H1 (cell line): ENCODE measurements at regions not wholly inside any gene's neighbourhood (a gene's known extent, or its start where the extent isn't known, plus 50 kb on each side); places are given as distances from the start of the nearest gene placed in this dataset.

Experiments
- CTCF ChIA-PET: fragments of 300-600 bp; sonication (Branson Sonifier 250); formaldehyde crosslinking; loops from one replicate; lab custom pipeline; 2021; ENCODE audit not compliant: partially characterized antibody; lab: Charles Lee
- POLR2A ChIA-PET: fragments of 300-600 bp; sonication (Branson Sonifier 250); formaldehyde crosslinking; loops from one replicate; lab custom pipeline; 2021; ENCODE audit warnings: inconsistent platforms; ENCODE audit not compliant: partially characterized antibody; lab: Charles Lee
- DNase-seq, 2 experiments: peaks; one replicate each; pipeline versions ENCODE4 v3.0.0 to v3.0.0-alpha.2; 2010 to 2022; ENCODE audit warnings: low spot score in 2 of 2, low read depth in 1 of 2, mixed read lengths in 1 of 2
- FAIRE-seq: peaks from 2 replicates; lab custom pipeline; 2011; peaks lifted over from hg19 to GRCh38; lab: Jason Lieb, UNC
- H2AFZ ChIP-seq: 2 replicates; pipeline ENCODE4 v1.8.1; 2012; ENCODE audit warnings: low read length, inconsistent platforms
- H2AK5ac ChIP-seq: 2 replicates; pipeline ENCODE4 v1.6.1; 2013; ENCODE audit warnings: low read depth, low read length
- H2BK120ac ChIP-seq: replicated peaks from 2 replicates; pipeline ENCODE3; 2013; ENCODE audit warnings: low read depth, low read length, inconsistent platforms
- H2BK12ac ChIP-seq: 2 replicates; pipeline ENCODE4 v1.6.1; 2013; ENCODE audit warnings: low read depth, low read length
- H2BK15ac ChIP-seq: 2 replicates; pipeline ENCODE4 v1.6.1; 2013; ENCODE audit warnings: low read length
- H2BK20ac ChIP-seq: 2 replicates; pipeline ENCODE4 v1.6.1; 2013; ENCODE audit warnings: low read length
- H2BK5ac ChIP-seq: 2 replicates; pipeline ENCODE4 v1.6.1; 2013; ENCODE audit warnings: low read depth, low read length
- H3K14ac ChIP-seq: 2 replicates; pipeline ENCODE4 v1.6.1; 2013; ENCODE audit warnings: inconsistent platforms; ENCODE audit not compliant: insufficient read length
- H3K18ac ChIP-seq: 2 replicates; pipeline ENCODE4 v1.6.1; 2013; ENCODE audit warnings: low read length; ENCODE audit errors: extremely low read depth
- H3K23ac ChIP-seq: 2 replicates; pipeline ENCODE4 v1.6.1; 2013; ENCODE audit warnings: inconsistent platforms; ENCODE audit not compliant: insufficient read length
- H3K23me2 ChIP-seq: 2 replicates; pipeline ENCODE4 v1.6.1; 2013; ENCODE audit warnings: low read depth, low read length
- H3K27ac ChIP-seq: 2 replicates; pipeline ENCODE4 v1.6.1; 2011; ENCODE audit warnings: low read depth, low read length, inconsistent platforms
- H3K27me3 ChIP-seq, 4 experiments: replicated peaks in 1 of 4; 1 replicate in 1 of 4; 2 replicates in 3 of 4; pipeline versions ENCODE4 v1.6.1 to v1.8.1; 2011 to 2013; ENCODE audit warnings: low read length in 3 of 4, mild to moderate bottlenecking in 3 of 4, inconsistent platforms in 2 of 4, mixed read lengths in 2 of 4, moderate library complexity in 1 of 4; ENCODE audit not compliant: control insufficient read depth in 3 of 4, insufficient read depth in 3 of 4; ENCODE audit errors: extremely low read depth in 1 of 4
- H3K36me3 ChIP-seq, 4 experiments: 2 replicates each; pipeline versions ENCODE4 v1.6.1 to v1.8.1; 2011 to 2013; ENCODE audit warnings: mild to moderate bottlenecking in 4 of 4, low read length in 3 of 4, moderate library complexity in 2 of 4, control low read depth in 1 of 4, inconsistent platforms in 1 of 4; ENCODE audit not compliant: insufficient read depth in 4 of 4, control insufficient read depth in 2 of 4
- H3K4ac ChIP-seq: replicated peaks from 2 replicates; pipeline ENCODE3; 2013; ENCODE audit warnings: low read length, low read depth, mixed read lengths, inconsistent platforms; ENCODE audit not compliant: insufficient read length
- H3K4me1 ChIP-seq, 4 experiments: replicated peaks in 1 of 4; 1 replicate in 1 of 4; 2 replicates in 3 of 4; pipeline versions ENCODE4 v1.6.1 to v1.8.1; 2011 to 2013; ENCODE audit warnings: low read length in 3 of 4, inconsistent platforms in 2 of 4, mixed read lengths in 1 of 4; ENCODE audit not compliant: insufficient read depth in 4 of 4, control insufficient read depth in 3 of 4
- H3K4me2 ChIP-seq, 2 experiments: 2 replicates each; pipeline versions ENCODE4 v1.6.1 to v1.8.1; 2011 to 2013; ENCODE audit warnings: low read depth in 2 of 2, low read length in 2 of 2, control low read depth in 1 of 2, inconsistent platforms in 1 of 2, mild to moderate bottlenecking in 1 of 2; ENCODE audit not compliant: insufficient read depth in 1 of 2
- H3K4me3 ChIP-seq, 4 experiments: fragments of 200-600, 300-600 bp in 1 of 4; sonication (generic), shearing (Covaris generic), sonication (Bioruptor Twin) in 1 of 4; 2 replicates each; pipeline versions ENCODE4 v1.5.1 to v1.8.1; 2011 to 2016; ENCODE audit warnings: low read length in 4 of 4, low read depth in 3 of 4, control low read depth in 2 of 4, inconsistent platforms in 2 of 4, mild to moderate bottlenecking in 2 of 4, mixed read lengths in 1 of 4, moderate library complexity in 1 of 4; ENCODE audit not compliant: insufficient read depth in 2 of 4; ENCODE audit errors: extremely low read depth in 1 of 4
- H3K56ac ChIP-seq: replicated peaks from 2 replicates; pipeline ENCODE3; 2013; ENCODE audit warnings: low read depth, mild to moderate bottlenecking, mixed read lengths, low read length, inconsistent platforms; ENCODE audit not compliant: insufficient read length
- H3K79me1 ChIP-seq: 2 replicates; pipeline ENCODE4 v1.6.1; 2013; ENCODE audit warnings: low read depth, low read length, control low read depth
- H3K79me2 ChIP-seq, 2 experiments: 2 replicates each; pipeline versions ENCODE4 v1.6.1 to v1.8.1; 2012 to 2013; ENCODE audit warnings: low read length in 2 of 2, mild to moderate bottlenecking in 2 of 2, inconsistent platforms in 1 of 2; ENCODE audit not compliant: insufficient read depth in 2 of 2, control insufficient read depth in 1 of 2
- H3K9ac ChIP-seq, 4 experiments: replicated peaks in 1 of 4; 1 replicate in 1 of 4; 2 replicates in 3 of 4; pipeline versions ENCODE4 v1.6.1 to v1.8.1; 2011 to 2013; ENCODE audit warnings: low read depth in 3 of 4, low read length in 3 of 4, control low read depth in 2 of 4, mild to moderate bottlenecking in 2 of 4, moderate library complexity in 2 of 4, inconsistent platforms in 1 of 4; ENCODE audit errors: extremely low read depth in 1 of 4
- H3K9me3 ChIP-seq, 2 experiments: 2 replicates each; pipeline versions ENCODE4 v1.6.1 to v1.8.1; 2012 to 2013; ENCODE audit warnings: mild to moderate bottlenecking in 2 of 2, moderate library complexity in 2 of 2, control low read depth in 1 of 2, inconsistent platforms in 1 of 2, low read depth in 1 of 2, low read length in 1 of 2, mixed read lengths in 1 of 2; ENCODE audit not compliant: insufficient read depth in 2 of 2
- H4K20me1 ChIP-seq, 2 experiments: replicated peaks in 1 of 2; 2 replicates each; pipeline versions ENCODE3 to v1.8.1; 2011 to 2013; ENCODE audit warnings: inconsistent platforms in 2 of 2, low read length in 2 of 2, mild to moderate bottlenecking in 1 of 2; ENCODE audit not compliant: insufficient read depth in 2 of 2, control insufficient read depth in 1 of 2
- H4K5ac ChIP-seq: 2 replicates; pipeline ENCODE4 v1.6.1; 2013; ENCODE audit warnings: low read length, low read depth, mixed read lengths, inconsistent platforms; ENCODE audit not compliant: insufficient read length
- H4K8ac ChIP-seq: 2 replicates; pipeline ENCODE4 v1.8.0; 2013; ENCODE audit warnings: mild to moderate bottlenecking, moderate library complexity, low read length, inconsistent platforms; ENCODE audit not compliant: insufficient read depth; ENCODE audit errors: extremely low read depth
- H4K91ac ChIP-seq: replicated peaks from 2 replicates; pipeline ENCODE3; 2013; ENCODE audit warnings: low read length, mixed read lengths, inconsistent platforms; ENCODE audit not compliant: insufficient read length
- ASH2L ChIP-seq: fragments of 200-600, 300-600 bp; sonication (generic); IDR thresholded peaks from one replicate; pipeline ENCODE4 v1.7.1; 2017; ENCODE audit warnings: low read length
- CEBPB ChIP-seq: IDR thresholded peaks from 2 replicates; pipeline ENCODE4 v1.6.1; 2012; ENCODE audit warnings: low read depth, low read length
- FOSL1 ChIP-seq: IDR thresholded peaks from 2 replicates; pipeline ENCODE4 v1.6.1; 2011; ENCODE audit warnings: mild to moderate bottlenecking, low read depth, low read length, moderate library complexity; ENCODE audit not compliant: insufficient read depth
- KDM4A ChIP-seq: IDR thresholded peaks from one replicate; pipeline ENCODE4 v1.7.1; 2012; ENCODE audit warnings: low read depth, mild to moderate bottlenecking, moderate library complexity, low read length, inconsistent platforms; ENCODE audit not compliant: severe bottlenecking
- POLR2AphosphoS5 ChIP-seq: IDR thresholded peaks from 2 replicates; pipeline ENCODE4 v1.6.1; 2011; ENCODE audit warnings: low read depth, low read length
- RAD21 ChIP-seq, 2 experiments: IDR thresholded peaks in 1 of 2; conservative IDR thresholded peaks in 1 of 2; 2 replicates each; pipeline ENCODE4 v1.6.1; 2011; ENCODE audit warnings: low read depth in 2 of 2, low read length in 2 of 2, improper control_type of control experiment in 1 of 2, inconsistent platforms in 1 of 2, mild to moderate bottlenecking in 1 of 2, moderate library complexity in 1 of 2
- RBBP5 ChIP-seq: IDR thresholded peaks from 2 replicates; pipeline ENCODE4 v1.7.1; 2012; ENCODE audit warnings: low read depth, mild to moderate bottlenecking, inconsistent platforms, low read length, moderate library complexity, borderline replicate concordance
- SIX5 ChIP-seq: IDR thresholded peaks from 2 replicates; pipeline ENCODE4 v1.6.1; 2011; ENCODE audit warnings: mild to moderate bottlenecking, low read depth, low read length
- SRF ChIP-seq: IDR thresholded peaks from 2 replicates; pipeline ENCODE4 v1.6.1; 2011; ENCODE audit warnings: mild to moderate bottlenecking, low read depth, low read length, moderate library complexity
- YY1 ChIP-seq: IDR thresholded peaks from 2 replicates; pipeline ENCODE4 v1.6.1; 2011; ENCODE audit warnings: low read depth, mild to moderate bottlenecking, low read length
- ZNF274 ChIP-seq: IDR thresholded peaks from 2 replicates; pipeline ENCODE4 v1.7.0; 2012; ENCODE audit warnings: low read length, borderline replicate concordance; ENCODE audit errors: extremely low read depth
- WGBS, 2 experiments: shearing (Covaris generic) in 1 of 2; methylation state at CpG; one replicate each; pipeline versions ENCODE4 v1.1.6 to v1.1.7; 2013 to 2015; ENCODE audit warnings: low lambda C conversion rate in 2 of 2, mixed read lengths in 2 of 2, inconsistent platforms in 1 of 2, low coverage in 1 of 2, missing lambda C conversion rate in 1 of 2; ENCODE audit not compliant: insufficient replicate concordance in 2 of 2, insufficient coverage in 1 of 2, insufficient read length in 1 of 2; ENCODE audit errors: extremely low coverage in 1 of 2, missing lambda C conversion rate in 1 of 2; 5-methylcytosine and 5-hydroxymethylcytosine counted together
- TF ChIP-seq, protein P1 (sequence below), 3 experiments: IDR thresholded peaks; 1 replicate in 2 of 3; 2 replicates in 1 of 3; pipeline versions ENCODE4 v1.5.1 to v1.6.1; 2011; ENCODE audit warnings: low read length in 3 of 3, mild to moderate bottlenecking in 3 of 3, inconsistent platforms in 2 of 3, low read depth in 1 of 3, moderate library complexity in 1 of 3; ENCODE audit not compliant: insufficient read depth in 1 of 3; ENCODE audit errors: control extremely low read depth in 1 of 3

DNA sequence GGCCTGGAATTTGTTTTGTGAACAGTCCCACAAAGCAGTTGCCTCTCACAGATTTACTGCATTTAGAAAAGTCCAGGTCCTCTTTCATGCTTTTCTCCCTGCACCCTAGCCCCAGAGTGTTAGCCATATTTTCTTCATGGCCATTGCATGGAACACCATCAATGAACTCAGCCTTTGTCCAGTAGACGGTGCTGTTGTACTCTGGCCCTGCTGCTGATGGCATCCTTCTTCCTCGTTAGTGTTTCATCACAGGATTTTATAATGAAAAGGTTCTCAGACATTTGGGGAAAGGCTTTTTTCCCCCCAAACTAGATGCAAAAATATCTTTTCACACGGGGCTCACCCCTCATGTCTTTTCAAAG, 93.0 kb upstream of the SLC25A13 start:
- H2BK20ac ChIP-seq = no peak overlapping the region
- ChIA-PET CTCF (interaction anchor here (0.6 to 2.0 kb wide), 27 partner anchors 10 to 678 kb away, joined by 3 to 10 read pairs (median 4); no protein-coding TSS in a partner anchor), POLR2A (no interaction called here)
- no peaks in the 10 kb centered on the region for H3K9me3 ChIP-seq
- H3K79me2 ChIP-seq = no peaks in the 10 kb centered on the region
- H2BK15ac ChIP-seq = no peak overlapping the region
- H4K91ac ChIP-seq = no peak overlapping the region
- H3K56ac ChIP-seq = no peak overlapping the region
- DNase-seq (peak in 1 of 2 experiments; percentile 60), FAIRE-seq (peak; percentile 95)
- H2BK120ac ChIP-seq = no peak overlapping the region
- H3K23ac ChIP-seq = no peak overlapping the region
- 0 out of 2 replicates have a peak overlapping the region, but pooled peaks have one; percentile 66 for H2AFZ ChIP-seq
- H3K36me3 ChIP-seq = no peaks in the 10 kb centered on the region
- H3K18ac ChIP-seq = no peak overlapping the region
- H4K5ac ChIP-seq = no peak overlapping the region
- no peak overlapping the region for H4K8ac ChIP-seq
- H3K27ac ChIP-seq = no peak overlapping the region
- H3K4me2 ChIP-seq = no peak overlapping the region
- H3K9ac ChIP-seq = no peak overlapping the region
- H3K14ac ChIP-seq = no peak overlapping the region
- H3K23me2 ChIP-seq = no peaks in the 10 kb centered on the region
- no peak overlapping the region for H3K4me3 ChIP-seq
- H2BK12ac ChIP-seq = no peak overlapping the region
- 16% methylated on average over 3 of the region's 3 CpGs; no CpG with 5 or more reads in 1 of the 2 experiments for WGBS, 2 experiments
- H4K20me1 ChIP-seq = no peaks in the 10 kb centered on the region
- no peaks in the 10 kb centered on the region for H3K79me1 ChIP-seq
- H2BK5ac ChIP-seq = no peak overlapping the region
- peaks cover 2 to 5% (median 3%) of the 10 kb centered on the region in 4 experiments; a peak in 5 of 7 replicates for H3K4me1 ChIP-seq
- no peaks in the 10 kb centered on the region; a peak in 1 of 7 replicates for H3K27me3 ChIP-seq
- H3K4ac ChIP-seq = no peak overlapping the region
- H2AK5ac ChIP-seq = no peak overlapping the region
- TF ChIP-seq RAD21 (IDR thresholded peaks at IDR 0.05 in 1 of 2, conservative IDR thresholded peaks at IDR 0.05 in 1 of 2; ENCODE audit: low read depth in 2 of 2, low read length in 2 of 2) = peak; percentile 96 to 97
- 0 out of 2 replicates have a peak, but pooled peaks have one; percentile 10 for TF ChIP-seq CEBPB
- no peak for TF ChIP-seq FOSL1
- peak; percentile 79 for TF ChIP-seq YY1
- no peak for TF ChIP-seq ZNF274
- TF ChIP-seq SIX5 = no peak
- TF ChIP-seq SRF = no peak
- no peak for TF ChIP-seq POLR2AphosphoS5
- TF ChIP-seq ASH2L = no peak
- TF ChIP-seq KDM4A = no peak
- TF ChIP-seq, protein P1, sequence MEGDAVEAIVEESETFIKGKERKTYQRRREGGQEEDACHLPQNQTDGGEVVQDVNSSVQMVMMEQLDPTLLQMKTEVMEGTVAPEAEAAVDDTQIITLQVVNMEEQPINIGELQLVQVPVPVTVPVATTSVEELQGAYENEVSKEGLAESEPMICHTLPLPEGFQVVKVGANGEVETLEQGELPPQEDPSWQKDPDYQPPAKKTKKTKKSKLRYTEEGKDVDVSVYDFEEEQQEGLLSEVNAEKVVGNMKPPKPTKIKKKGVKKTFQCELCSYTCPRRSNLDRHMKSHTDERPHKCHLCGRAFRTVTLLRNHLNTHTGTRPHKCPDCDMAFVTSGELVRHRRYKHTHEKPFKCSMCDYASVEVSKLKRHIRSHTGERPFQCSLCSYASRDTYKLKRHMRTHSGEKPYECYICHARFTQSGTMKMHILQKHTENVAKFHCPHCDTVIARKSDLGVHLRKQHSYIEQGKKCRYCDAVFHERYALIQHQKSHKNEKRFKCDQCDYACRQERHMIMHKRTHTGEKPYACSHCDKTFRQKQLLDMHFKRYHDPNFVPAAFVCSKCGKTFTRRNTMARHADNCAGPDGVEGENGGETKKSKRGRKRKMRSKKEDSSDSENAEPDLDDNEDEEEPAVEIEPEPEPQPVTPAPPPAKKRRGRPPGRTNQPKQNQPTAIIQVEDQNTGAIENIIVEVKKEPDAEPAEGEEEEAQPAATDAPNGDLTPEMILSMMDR (IDR thresholded peaks at IDR 0.05; ENCODE audit: control extremely low read depth in 1 of 3, insufficient read depth in 1 of 3, low read depth in 1 of 3, low read length in 3 of 3) = peak; percentile 55 to 92 (median 83)
- TF ChIP-seq RBBP5 = no peak
